ENCODE measurements at regions not wholly inside any gene's neighbourhood (a gene's known extent, or its start where the extent isn't known, plus 50 kb on each side); places are given as distances from the start of the nearest gene placed in this dataset.

GRCh38 chr7:18177129-18177814 lies 149.6 kb upstream of the PRPS1L1 start (continued):
- TF ChIP-seq FOXP1 (IDR thresholded peaks at IDR 0.05) (no peak), FOXP1 (CRISPR knock-in tag; IDR thresholded peaks at IDR 0.05) (no peak)

GRCh38 chr7:18177815-18178660 lies 150.4 kb upstream of the PRPS1L1 start:
- FAIRE-seq (no peak), DNase-seq (ENCODE audit: low spot score) (peak; percentile 48), ATAC-seq (peak; percentile 72)
- Histone ChIP-seq H2AFZ (ENCODE audit: low read length) (no peak overlapping the region), H3K9me3 (ENCODE audit: low read length) (no peaks in the 10 kb centered on the region), H3K4me3 (replicated peaks in 1 of 3; ENCODE audit: insufficient read depth in 1 of 3, low read depth in 2 of 3, low read length in 3 of 3) (no peak overlapping the region), H3K79me2 (ENCODE audit: insufficient read depth, low read length) (no peaks in the 10 kb centered on the region), H4K20me1 (ENCODE audit: insufficient read depth, low read length) (no peaks in the 10 kb centered on the region), H3K4me2 (ENCODE audit: low read depth, low read length) (no peak overlapping the region), H3K27ac (ENCODE audit: extremely low read length, insufficient read depth, low read length) (no peak overlapping the region), H3K27me3 (ENCODE audit: control insufficient read depth in 1 of 2, insufficient read depth in 2 of 2, low read length in 2 of 2) (0 out of 5 replicates have a peak, but pooled peaks cover 0 to 1% of the 10 kb centered on the region in 2 experiments), H3K9ac (ENCODE audit: insufficient read depth, low read depth, low read length) (no peak overlapping the region), H3K4me1 (ENCODE audit: insufficient read depth, low read length) (peaks cover 20% of the 10 kb centered on the region), H3K36me3 (replicated peaks in 1 of 2; ENCODE audit: control insufficient read depth in 1 of 2, insufficient read depth in 2 of 2, low read length in 2 of 2) (no peaks in the 10 kb centered on the region)
- 1% methylated on average over 7 of the region's 7 CpGs for WGBS (ENCODE audit: low lambda C conversion rate)
- no peak for TF ChIP-seq ZNF354B (CRISPR knock-in tag; IDR thresholded peaks at IDR 0.05)
- TF ChIP-seq ZNF12 (CRISPR knock-in tag; IDR thresholded peaks at IDR 0.05) = no peak
- no peak for TF ChIP-seq ZNF280D (CRISPR knock-in tag; IDR thresholded peaks at IDR 0.05)
- no peak for TF ChIP-seq SOX13 (IDR thresholded peaks at IDR 0.05)
- TF ChIP-seq SOX13 (CRISPR knock-in tag; conservative IDR thresholded peaks at IDR 0.05 in 1 of 2, IDR thresholded peaks at IDR 0.05 in 1 of 2) = peak in 1 of 2 experiments; percentile 29; a peak in 1 of 4 replicates
- TF ChIP-seq FOXP1 (IDR thresholded peaks at IDR 0.05) = no peak
- 0 out of 2 replicates have a peak, but pooled peaks have one; percentile 35 for TF ChIP-seq FOXP1 (CRISPR knock-in tag; IDR thresholded peaks at IDR 0.05)
- peak; percentile 60 for TF ChIP-seq FOSL2 (CRISPR knock-in tag; IDR thresholded peaks at IDR 0.05)
- TF ChIP-seq HNRNPK (IDR thresholded peaks at IDR 0.05; ENCODE audit: low read depth, low read length, poor library complexity, severe bottlenecking) = peak; percentile 60
- TF ChIP-seq GATAD2A (CRISPR knock-in tag; IDR thresholded peaks at IDR 0.05) = peak; percentile 16; the same call in 1 of the 2 replicates
- TF ChIP-seq ZNF644 (CRISPR knock-in tag; IDR thresholded peaks at IDR 0.05; ENCODE audit: low read depth) = 0 out of 2 replicates have a peak, but pooled peaks have one; percentile 10
- no TSS peak for BruUV-seq (replicated peaks)
- intact Hi-C loops (cut with micrococcal nuclease; ENCODE audit: unreplicated experiment) (no loop called here), in situ Hi-C loops (cut with HindIII; ENCODE audit: extremely low pct_ligation_motif_present, low pct_unique_long_range_greater_than_20kb) (no loop called here)
- ChIA-PET POLR2A (no interaction called here), CTCF (ENCODE audit: low intra/inter-chr PET ratio, low total read pairs) (no interaction called here)
